HEK293 (cell line): ENCODE measurements at regions not wholly inside any gene's neighbourhood (a gene's known extent, or its start where the extent isn't known, plus 50 kb on each side); places are given as distances from the start of the nearest gene placed in this dataset.

ENCODE experiments used
- SP2 ChIP-seq: fragments of 450-650 bp; formaldehyde crosslinking; IDR thresholded peaks from 2 replicates; pipeline ENCODE4 v1.5.1; 2016; ENCODE audit warnings: missing biosample characterization, missing genetic modification characterization
- ZBTB1 ChIP-seq: fragments of 450-650 bp; formaldehyde crosslinking; IDR thresholded peaks from 2 replicates; pipeline ENCODE4 v1.5.1; 2016; ENCODE audit warnings: missing biosample characterization, missing genetic modification characterization
- ZNF112 ChIP-seq: fragments of 450-650 bp; formaldehyde crosslinking; IDR thresholded peaks from 2 replicates; pipeline ENCODE4 v1.5.0; 2017; ENCODE audit warnings: missing biosample characterization, missing genetic modification characterization
- ZNF610 ChIP-seq: fragments of 450-650 bp; formaldehyde crosslinking; IDR thresholded peaks from 2 replicates; pipeline ENCODE4 v1.5.1; 2016; ENCODE audit warnings: missing biosample characterization, missing genetic modification characterization, borderline replicate concordance
- TF ChIP-seq, protein P1 (sequence below): fragments of 450-650 bp; formaldehyde crosslinking; IDR thresholded peaks from 2 replicates; pipeline ENCODE4 v1.5.1; 2016; ENCODE audit warnings: missing biosample characterization, missing genetic modification characterization

GRCh38 chr13:26887594-26887993, 127.0 kb upstream of the GPR12 start:
- TF ChIP-seq ZNF112 (tag by site-specific recombination) (no peak), ZBTB1 (tag by site-specific recombination) (no peak), SP2 (tag by site-specific recombination) (no peak), ZNF610 (no peak)
- TF ChIP-seq, protein P1, sequence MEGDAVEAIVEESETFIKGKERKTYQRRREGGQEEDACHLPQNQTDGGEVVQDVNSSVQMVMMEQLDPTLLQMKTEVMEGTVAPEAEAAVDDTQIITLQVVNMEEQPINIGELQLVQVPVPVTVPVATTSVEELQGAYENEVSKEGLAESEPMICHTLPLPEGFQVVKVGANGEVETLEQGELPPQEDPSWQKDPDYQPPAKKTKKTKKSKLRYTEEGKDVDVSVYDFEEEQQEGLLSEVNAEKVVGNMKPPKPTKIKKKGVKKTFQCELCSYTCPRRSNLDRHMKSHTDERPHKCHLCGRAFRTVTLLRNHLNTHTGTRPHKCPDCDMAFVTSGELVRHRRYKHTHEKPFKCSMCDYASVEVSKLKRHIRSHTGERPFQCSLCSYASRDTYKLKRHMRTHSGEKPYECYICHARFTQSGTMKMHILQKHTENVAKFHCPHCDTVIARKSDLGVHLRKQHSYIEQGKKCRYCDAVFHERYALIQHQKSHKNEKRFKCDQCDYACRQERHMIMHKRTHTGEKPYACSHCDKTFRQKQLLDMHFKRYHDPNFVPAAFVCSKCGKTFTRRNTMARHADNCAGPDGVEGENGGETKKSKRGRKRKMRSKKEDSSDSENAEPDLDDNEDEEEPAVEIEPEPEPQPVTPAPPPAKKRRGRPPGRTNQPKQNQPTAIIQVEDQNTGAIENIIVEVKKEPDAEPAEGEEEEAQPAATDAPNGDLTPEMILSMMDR (tag by site-specific recombination) = no peak
